Neuron (in vitro differentiated cells): ENCODE measurements at regions not wholly inside any gene's neighbourhood (a gene's known extent, or its start where the extent isn't known, plus 50 kb on each side); places are given as distances from the start of the nearest gene placed in this dataset.
"Not testable (repeated sequence)": the region's sequence is repeated elsewhere in the genome, so short reads cannot be mapped to it uniquely, and the experiment has no call there.

Source experiments
- H2AFZ ChIP-seq: one replicate; pipeline ENCODE4 v1.6.1; 2013; ENCODE audit warnings: low read depth, mild to moderate bottlenecking, inconsistent platforms, low read length, moderate library complexity
- H3K27me3 ChIP-seq: one replicate; pipeline ENCODE4 v1.6.1; 2013; ENCODE audit warnings: low read length; ENCODE audit not compliant: insufficient read depth
- H3K36me3 ChIP-seq: one replicate; pipeline ENCODE4 v1.6.1; 2013; ENCODE audit warnings: low read length; ENCODE audit not compliant: insufficient read depth
- H3K4me1 ChIP-seq: one replicate; pipeline ENCODE4 v1.6.1; 2013; ENCODE audit warnings: low read length; ENCODE audit not compliant: insufficient read depth
- H3K4me3 ChIP-seq: 2 replicates; pipeline ENCODE4 v1.5.1; 2013; ENCODE audit warnings: mild to moderate bottlenecking, low read length, moderate library complexity
- H3K9me3 ChIP-seq: one replicate; pipeline ENCODE4 v1.6.1; 2013; ENCODE audit warnings: low read length

GRCh38 chr11:82404981-82405380, 328.7 kb downstream of the FAM181B start:
- Histone ChIP-seq H2AFZ (no peak overlapping the region), H3K9me3 (no peaks in the 10 kb centered on the region), H3K27me3 (no peaks in the 10 kb centered on the region), H3K36me3 (no peaks in the 10 kb centered on the region), H3K4me1 (no peaks in the 10 kb centered on the region), H3K4me3 (no peak overlapping the region)

- Histone ChIP-seq H3K9me3 (no peaks in the 10 kb centered on the region), H3K36me3 (no peaks in the 10 kb centered on the region), H3K4me1 (no peaks in the 10 kb centered on the region), H3K4me3 (no peak overlapping the region), H2AFZ (no peak overlapping the region), H3K27me3 (no peaks in the 10 kb centered on the region)
Observed at GRCh38 chr11:82403640-82404305, 329.9 kb downstream of the FAM181B start.

GRCh38 chr11:82398300-82398815, 335.3 kb downstream of the FAM181B start:
- H3K36me3 ChIP-seq: no peaks in the 10 kb centered on the region

GRCh38 chr11:82396639-82397038, 337.0 kb downstream of the FAM181B start:
- not testable (repeated sequence) for H3K4me1 ChIP-seq, H3K36me3 ChIP-seq, H3K9me3 ChIP-seq, H3K27me3 ChIP-seq, H3K4me3 ChIP-seq, H2AFZ ChIP-seq

More at GRCh38 chr11:82398300-82398815, 335.3 kb downstream of the FAM181B start:
- no peak overlapping the region for H3K4me3 ChIP-seq
- H2AFZ ChIP-seq: no peak overlapping the region
- H3K4me1 ChIP-seq: no peaks in the 10 kb centered on the region
- no peaks in the 10 kb centered on the region for H3K27me3 ChIP-seq
- H3K9me3 ChIP-seq: no peaks in the 10 kb centered on the region

- no peaks in the 10 kb centered on the region for H3K9me3 ChIP-seq
- H3K27me3 ChIP-seq: no peaks in the 10 kb centered on the region
- no peaks in the 10 kb centered on the region for H3K36me3 ChIP-seq
- no peak overlapping the region for H2AFZ ChIP-seq
- no peaks in the 10 kb centered on the region for H3K4me1 ChIP-seq
- H3K4me3 ChIP-seq: no peak overlapping the region
Observed at GRCh38 chr11:82384308-82384707, 349.4 kb downstream of the FAM181B start.

- no peaks in the 10 kb centered on the region for H3K9me3 ChIP-seq
- H3K36me3 ChIP-seq: no peaks in the 10 kb centered on the region
- no peaks in the 10 kb centered on the region for H3K4me1 ChIP-seq
- no peak overlapping the region for H3K4me3 ChIP-seq
- no peaks in the 10 kb centered on the region for H3K27me3 ChIP-seq
- no peak overlapping the region for H2AFZ ChIP-seq
Observed at GRCh38 chr11:82373781-82374542, 359.7 kb downstream of the FAM181B start.

- H3K27me3 ChIP-seq: no peaks in the 10 kb centered on the region
- H3K36me3 ChIP-seq: no peaks in the 10 kb centered on the region
- H2AFZ ChIP-seq: no peak overlapping the region
- H3K4me3 ChIP-seq: no peak overlapping the region
- H3K4me1 ChIP-seq: no peaks in the 10 kb centered on the region
- H3K9me3 ChIP-seq: no peaks in the 10 kb centered on the region
Observed at GRCh38 chr11:82365351-82365750, 368.3 kb downstream of the FAM181B start.

- H3K4me3 ChIP-seq: no peak overlapping the region
- no peaks in the 10 kb centered on the region for H3K4me1 ChIP-seq
- no peak overlapping the region for H2AFZ ChIP-seq
- no peaks in the 10 kb centered on the region for H3K9me3 ChIP-seq
- no peaks in the 10 kb centered on the region for H3K27me3 ChIP-seq
- no peaks in the 10 kb centered on the region for H3K36me3 ChIP-seq
Observed at GRCh38 chr11:82356316-82356715, 377.3 kb downstream of the FAM181B start.

GRCh38 chr11:82355313-82355823, 378.3 kb downstream of the FAM181B start:
- Histone ChIP-seq H2AFZ (no peak overlapping the region), H3K36me3 (no peaks in the 10 kb centered on the region), H3K4me3 (no peak overlapping the region), H3K9me3 (no peaks in the 10 kb centered on the region), H3K27me3 (no peaks in the 10 kb centered on the region), H3K4me1 (no peaks in the 10 kb centered on the region)

- H3K36me3 ChIP-seq: no peaks in the 10 kb centered on the region
- H3K4me3 ChIP-seq: no peak overlapping the region
- H3K9me3 ChIP-seq: no peaks in the 10 kb centered on the region
- no peaks in the 10 kb centered on the region for H3K4me1 ChIP-seq
- no peak overlapping the region for H2AFZ ChIP-seq
- no peaks in the 10 kb centered on the region for H3K27me3 ChIP-seq
Observed at GRCh38 chr11:82326853-82327252, 406.8 kb downstream of the FAM181B start.

GRCh38 chr11:82321206-82321605, 412.5 kb downstream of the FAM181B start:
- H3K4me1 ChIP-seq: no peaks in the 10 kb centered on the region
- H3K9me3 ChIP-seq: no peaks in the 10 kb centered on the region
- H3K36me3 ChIP-seq: no peaks in the 10 kb centered on the region
- no peaks in the 10 kb centered on the region for H3K27me3 ChIP-seq
- H2AFZ ChIP-seq: no peak overlapping the region
- H3K4me3 ChIP-seq: no peak overlapping the region

GRCh38 chr11:82315093-82315492, 418.6 kb downstream of the FAM181B start:
- H3K4me3 ChIP-seq: no peak overlapping the region
- H3K27me3 ChIP-seq: no peaks in the 10 kb centered on the region
- H3K36me3 ChIP-seq: no peaks in the 10 kb centered on the region
- H3K9me3 ChIP-seq: no peaks in the 10 kb centered on the region
- H2AFZ ChIP-seq: no peak overlapping the region
- H3K4me1 ChIP-seq: no peaks in the 10 kb centered on the region

- Histone ChIP-seq H2AFZ (no peak overlapping the region), H3K9me3 (no peaks in the 10 kb centered on the region), H3K4me1 (no peaks in the 10 kb centered on the region), H3K4me3 (no peak overlapping the region), H3K36me3 (no peaks in the 10 kb centered on the region), H3K27me3 (no peaks in the 10 kb centered on the region)
Observed at GRCh38 chr11:82308979-82309378, 424.7 kb downstream of the FAM181B start.
